ENCODE measurements at regions not wholly inside any gene's neighbourhood (a gene's known extent, or its start where the extent isn't known, plus 50 kb on each side); places are given as distances from the start of the nearest gene placed in this dataset.
"Not testable (repeated sequence)": the region's sequence is repeated elsewhere in the genome, so short reads cannot be mapped to it uniquely, and the experiment has no call there.

GRCh38 chr2:147603447-147603846 lies 241.4 kb upstream of the ACVR2A start:
- DNase-seq, result no peak

- DNase-seq, result no peak
These were observed 244.2 kb upstream of the ACVR2A start for GRCh38 chr2:147600646-147601045.

- no peak for DNase-seq
These were observed 244.6 kb upstream of the ACVR2A start for GRCh38 chr2:147600223-147600622.

- no peak for DNase-seq
These were observed 249.6 kb upstream of the ACVR2A start for GRCh38 chr2:147595200-147595599.

DNA sequence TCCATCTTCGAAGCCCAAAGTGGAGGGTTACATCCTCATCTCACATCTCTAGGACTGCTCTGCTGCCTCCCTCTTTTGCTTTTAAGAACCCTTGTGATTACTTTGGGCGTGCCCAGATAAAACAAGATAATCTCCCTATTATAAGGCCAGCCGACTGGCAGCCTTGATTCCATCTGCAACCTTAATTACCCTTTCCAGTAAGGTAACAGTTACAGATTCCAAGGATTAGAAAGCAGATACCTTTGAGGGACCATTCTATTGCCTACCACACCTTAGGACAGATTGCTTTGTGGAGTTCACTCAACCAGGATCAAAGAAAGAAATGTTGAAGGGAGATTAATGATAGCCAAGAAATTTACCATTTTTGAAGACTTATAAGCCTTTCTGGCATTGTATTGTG lies 250.8 kb upstream of the ACVR2A start:
- DNase-seq, result no peak

- not testable (repeated sequence) for DNase-seq
These were observed 252.0 kb upstream of the ACVR2A start for GRCh38 chr2:147592784-147593183.

- DNase-seq, result no peak
These were observed 255.7 kb upstream of the ACVR2A start for GRCh38 chr2:147589127-147589526.

GRCh38 chr2:147588191-147588590 lies 256.6 kb upstream of the ACVR2A start:
- DNase-seq, result no peak

DNA sequence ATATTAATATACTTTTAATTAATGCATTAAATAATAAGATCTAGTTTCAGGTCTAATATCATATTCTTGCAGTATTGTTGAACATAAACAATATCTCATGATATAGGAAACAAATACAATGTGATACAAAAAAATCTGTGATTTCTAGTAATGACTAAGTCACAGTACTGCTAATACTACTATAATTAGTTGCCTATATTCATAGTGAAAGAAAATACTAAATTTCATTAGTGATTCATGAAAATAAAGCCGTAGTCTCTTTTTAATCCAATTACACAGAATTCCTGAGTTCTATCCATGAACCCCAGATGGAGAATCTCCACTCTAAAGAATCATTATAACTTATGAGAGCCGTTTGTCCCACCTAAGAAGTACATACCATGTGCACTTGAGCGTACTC lies 266.3 kb upstream of the ACVR2A start:
- no peak for DNase-seq

GRCh38 chr2:147577998-147578380 lies 266.8 kb upstream of the ACVR2A start:
- DNase-seq, result no peak

- DNase-seq, result no peak
These were observed 267.4 kb upstream of the ACVR2A start for GRCh38 chr2:147577323-147577997.

DNA sequence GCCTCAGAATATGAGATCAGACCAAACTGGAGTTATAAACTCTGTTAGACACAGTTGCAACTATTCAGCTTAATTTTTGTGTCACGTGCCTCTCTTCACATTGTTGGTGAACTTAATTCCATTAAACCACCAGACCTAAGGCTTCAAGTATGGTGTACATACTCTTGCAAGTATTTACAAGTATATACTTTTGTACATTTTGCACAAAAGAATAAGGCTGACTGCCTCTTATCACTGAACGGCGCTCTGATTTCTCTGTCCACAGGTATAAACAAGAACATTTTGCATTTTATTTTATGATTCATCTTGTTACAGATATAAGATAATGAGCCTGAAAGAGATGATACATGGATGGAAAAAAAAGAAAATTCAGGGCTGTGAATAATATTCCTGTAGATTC lies 269.7 kb upstream of the ACVR2A start:
- DNase-seq, result no peak

- DNase-seq, result no peak
These were observed 272.2 kb upstream of the ACVR2A start for GRCh38 chr2:147572622-147573021.

DNA sequence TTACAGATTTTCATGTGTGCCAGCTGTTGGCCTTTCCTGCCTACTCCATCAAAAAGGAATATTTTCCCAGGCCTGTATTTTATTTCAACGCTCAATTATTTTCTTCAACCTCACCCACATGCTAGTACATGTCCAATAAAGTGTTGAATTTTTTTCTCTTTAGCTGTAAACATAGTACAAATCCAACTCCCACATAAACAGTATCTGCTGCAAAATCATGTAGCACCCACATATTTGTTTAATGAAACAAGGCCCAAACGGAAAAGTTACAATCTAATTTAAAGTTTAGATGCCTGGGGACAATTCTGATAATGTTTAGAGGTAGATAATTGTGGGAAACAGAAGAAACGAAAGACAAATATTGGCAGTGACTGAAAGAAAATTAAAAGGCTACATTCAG lies 275.4 kb upstream of the ACVR2A start:
- no peak for DNase-seq

GRCh38 chr2:147568109-147568508 lies 276.7 kb upstream of the ACVR2A start:
- no peak for DNase-seq

DNA sequence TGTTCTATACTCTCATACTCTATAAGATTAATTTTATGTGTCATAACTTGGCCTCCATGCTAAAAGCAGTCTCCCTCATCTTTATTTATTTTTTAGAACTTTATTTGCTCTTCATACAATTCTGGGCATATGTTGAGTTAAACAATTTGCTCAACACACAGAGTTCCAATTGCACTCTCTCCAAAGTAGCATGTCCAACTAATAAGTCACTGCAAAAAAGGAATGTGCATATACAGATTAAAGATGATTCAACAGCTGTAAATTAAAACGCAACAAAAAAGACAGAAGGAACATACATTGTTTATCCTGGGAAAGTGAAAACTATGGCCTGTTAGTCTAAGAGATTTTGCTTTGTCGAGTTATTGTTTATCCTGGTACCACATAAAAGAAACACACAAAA lies 277.7 kb upstream of the ACVR2A start:
- no peak for DNase-seq

DNA sequence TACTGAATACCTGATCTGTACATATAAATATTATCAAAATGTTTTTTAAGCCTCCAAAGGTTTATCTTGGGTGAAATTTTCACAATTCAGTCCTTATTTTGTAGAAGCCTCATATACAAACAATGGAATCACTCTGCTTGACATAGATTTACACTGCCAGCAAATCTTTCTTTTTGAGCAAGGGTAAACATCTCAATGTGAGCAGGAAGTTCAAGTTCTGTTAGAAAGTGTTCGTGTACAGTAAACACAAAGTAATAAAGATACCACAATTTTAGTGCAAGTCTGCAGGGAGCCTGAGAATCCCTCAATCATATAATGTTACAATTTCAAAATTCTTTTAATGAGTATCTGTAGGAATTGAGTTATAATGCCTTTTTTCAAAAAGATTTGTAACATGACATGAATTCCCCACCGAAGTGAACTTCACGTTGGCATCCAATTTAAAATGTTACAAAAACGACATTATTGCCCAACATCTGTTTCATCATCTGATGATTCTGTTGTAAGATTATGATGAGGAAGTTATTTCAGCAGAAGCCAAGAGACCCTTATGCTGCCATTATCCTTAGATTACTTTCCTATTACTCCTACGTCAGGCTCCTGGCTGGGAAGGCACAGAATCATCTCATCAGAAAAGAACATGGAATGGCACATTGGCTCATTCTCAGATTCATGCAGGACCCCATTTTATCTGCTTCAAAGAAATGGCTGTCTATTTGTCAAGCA lies 283.9 kb upstream of the ACVR2A start:
- DNase-seq, result no peak

DNA sequence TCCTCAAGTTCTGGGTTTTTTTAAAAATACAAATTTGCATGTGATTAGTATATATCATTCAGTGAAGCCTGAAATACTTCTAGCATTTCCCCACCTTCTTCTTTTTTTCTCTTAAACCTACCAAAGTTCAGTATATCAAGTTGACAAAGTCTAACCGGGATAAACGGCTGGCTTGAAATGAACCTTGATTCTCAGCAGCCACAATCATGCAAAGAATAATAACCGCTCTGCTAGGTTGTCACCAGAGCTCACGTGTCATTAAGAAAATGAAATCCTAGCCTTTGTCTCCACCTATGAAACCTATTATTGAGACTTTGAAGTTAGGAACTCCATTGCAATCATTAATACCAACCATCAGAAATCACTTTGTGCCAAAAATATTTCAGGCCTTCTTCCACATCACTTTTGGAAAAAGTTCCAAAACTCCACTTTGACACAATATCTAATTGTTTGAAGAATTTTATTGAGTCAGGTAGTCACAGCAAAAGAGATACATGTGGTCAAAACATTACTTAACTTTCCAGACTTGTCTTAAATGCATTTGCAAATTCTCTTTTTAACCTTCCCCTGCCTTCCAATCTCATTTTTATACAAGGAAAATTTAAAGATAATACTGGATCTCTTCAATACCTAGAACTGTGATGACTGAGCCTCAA lies 285.6 kb upstream of the ACVR2A start:
- DNase-seq, result no peak

- DNase-seq, result no peak
These were observed 286.2 kb upstream of the ACVR2A start for GRCh38 chr2:147558620-147559019.

GRCh38 chr2:147554521-147555107 lies 290.2 kb upstream of the ACVR2A start:
- no peak for DNase-seq

DNA sequence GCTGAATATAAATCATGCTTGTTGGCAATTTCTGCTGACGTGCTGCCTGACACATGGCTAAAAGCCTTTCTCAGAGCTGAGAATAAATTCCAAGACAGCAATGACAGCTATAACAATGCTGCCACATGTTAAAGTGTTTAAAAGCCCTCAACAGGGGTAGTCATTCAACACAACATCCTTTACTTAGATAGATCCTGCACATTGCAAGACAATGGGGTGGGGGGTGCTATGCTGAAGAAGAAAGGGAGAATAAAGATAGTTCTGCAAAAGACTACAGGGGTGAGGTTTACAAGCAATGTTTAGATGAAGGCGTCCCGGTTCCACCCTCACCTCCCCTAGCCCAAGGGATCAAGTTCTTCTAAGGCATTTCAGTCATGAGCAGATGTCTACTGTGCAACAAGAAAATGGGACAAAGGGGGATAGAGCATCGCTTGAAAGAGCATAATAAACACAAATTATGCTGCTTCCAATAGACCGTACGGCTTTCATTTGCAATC lies 291.0 kb upstream of the ACVR2A start:
- DNase-seq, result no peak

GRCh38 chr2:147550995-147551731 lies 293.7 kb upstream of the ACVR2A start:
- no peak for DNase-seq

- no peak for DNase-seq
These were observed 295.8 kb upstream of the ACVR2A start for GRCh38 chr2:147549054-147549453.

Measured in activated gamma-delta T cell treated with Interleukin-2 at 50 U/mL for 16 hours (primary cell).